ENCODE measurements at regions not wholly inside any gene's neighbourhood (a gene's known extent, or its start where the extent isn't known, plus 50 kb on each side); places are given as distances from the start of the nearest gene placed in this dataset.

- H3K4me1 ChIP-seq (replicated peaks; ENCODE audit: insufficient read depth), result no peaks in the 10 kb centered on the region
- no peak for DNase-seq
- no peaks in the 10 kb centered on the region for H3K79me2 ChIP-seq (ENCODE audit: low read depth)
- no peaks in the 10 kb centered on the region for H3K9me2 ChIP-seq (ENCODE audit: insufficient read depth)
- no peak overlapping the region for H3K4me2 ChIP-seq
- H2AFZ ChIP-seq, result no peak overlapping the region
- no peaks in the 10 kb centered on the region for H3F3A ChIP-seq (ENCODE audit: insufficient read depth, low read depth)
- BruUV-seq (replicated peaks), result no TSS peak
- TF ChIP-seq EZH2 (IDR thresholded peaks at IDR 0.05; ENCODE audit: low read depth), result no peak
- no peak for TF ChIP-seq CTCF (conservative IDR thresholded peaks at IDR 0.05)
- H3K9me3 ChIP-seq (ENCODE audit: insufficient read depth, low read depth), result no peaks in the 10 kb centered on the region
- no peaks in the 10 kb centered on the region for H3K36me3 ChIP-seq (ENCODE audit: low read depth)
- no peaks in the 10 kb centered on the region; the same call in 1 of the 2 replicates for H4K20me1 ChIP-seq (ENCODE audit: insufficient read depth)
- peaks cover 15% of the 10 kb centered on the region; the same call in 1 of the 2 replicates for H3K27me3 ChIP-seq (ENCODE audit: insufficient read depth, low read depth)
- H3K27ac ChIP-seq, result no peak overlapping the region
- intact Hi-C loops (cut with micrococcal nuclease; ENCODE audit: unreplicated experiment), result no loop called here
- ChIA-PET CTCF (no interaction called here), POLR2A (ENCODE audit: unreplicated experiment) (no interaction called here)
- no peak overlapping the region for H3K4me3 ChIP-seq
Measured at GRCh38 chr10:83961620-83962019, 177.7 kb upstream of the GHITM start.

GRCh38 chr10:83963446-83963845 lies 175.9 kb upstream of the GHITM start:
- no peak for DNase-seq
- no peak for TF ChIP-seq EZH2 (IDR thresholded peaks at IDR 0.05; ENCODE audit: low read depth)
- no peak for TF ChIP-seq CTCF (conservative IDR thresholded peaks at IDR 0.05)
- Histone ChIP-seq H3K36me3 (ENCODE audit: low read depth) (no peaks in the 10 kb centered on the region), H4K20me1 (ENCODE audit: insufficient read depth) (no peaks in the 10 kb centered on the region), H3K4me1 (replicated peaks; ENCODE audit: insufficient read depth) (no peaks in the 10 kb centered on the region), H3F3A (ENCODE audit: insufficient read depth, low read depth) (no peaks in the 10 kb centered on the region), H3K79me2 (ENCODE audit: low read depth) (no peaks in the 10 kb centered on the region), H3K9me3 (ENCODE audit: insufficient read depth, low read depth) (no peaks in the 10 kb centered on the region), H3K4me2 (no peak overlapping the region), H2AFZ (no peak overlapping the region), H3K9me2 (ENCODE audit: insufficient read depth) (no peaks in the 10 kb centered on the region), H3K27me3 (ENCODE audit: insufficient read depth, low read depth) (peaks cover 15% of the 10 kb centered on the region; the same call in 1 of the 2 replicates), H3K27ac (no peak overlapping the region), H3K4me3 (no peak overlapping the region)
- ChIA-PET POLR2A (ENCODE audit: unreplicated experiment) (no interaction called here), CTCF (no interaction called here)
- BruUV-seq (replicated peaks), result no TSS peak
- intact Hi-C loops (cut with micrococcal nuclease; ENCODE audit: unreplicated experiment), result no loop called here

GRCh38 chr10:83965473-83965872 lies 173.8 kb upstream of the GHITM start:
- no peak overlapping the region for H3K27ac ChIP-seq
- intact Hi-C loops (cut with micrococcal nuclease; ENCODE audit: unreplicated experiment), result no loop called here
- ChIA-PET POLR2A (ENCODE audit: unreplicated experiment) (no interaction called here), CTCF (no interaction called here)
- H3K4me2 ChIP-seq, result no peak overlapping the region
- BruUV-seq (replicated peaks), result no TSS peak
- DNase-seq, result no peak
- H3F3A ChIP-seq (ENCODE audit: insufficient read depth, low read depth), result no peaks in the 10 kb centered on the region
- no peaks in the 10 kb centered on the region for H4K20me1 ChIP-seq (ENCODE audit: insufficient read depth)
- no peak overlapping the region for H3K4me3 ChIP-seq
- no peaks in the 10 kb centered on the region for H3K79me2 ChIP-seq (ENCODE audit: low read depth)
- no peaks in the 10 kb centered on the region for H3K9me3 ChIP-seq (ENCODE audit: insufficient read depth, low read depth)
- TF ChIP-seq EZH2 (IDR thresholded peaks at IDR 0.05; ENCODE audit: low read depth) (no peak), CTCF (conservative IDR thresholded peaks at IDR 0.05) (no peak)
- H3K36me3 ChIP-seq (ENCODE audit: low read depth), result no peaks in the 10 kb centered on the region
- no peak overlapping the region for H2AFZ ChIP-seq
- H3K27me3 ChIP-seq (ENCODE audit: insufficient read depth, low read depth), result peaks cover 22% of the 10 kb centered on the region; the same call in 1 of the 2 replicates
- H3K9me2 ChIP-seq (ENCODE audit: insufficient read depth), result no peaks in the 10 kb centered on the region
- H3K4me1 ChIP-seq (replicated peaks; ENCODE audit: insufficient read depth), result no peaks in the 10 kb centered on the region
